Keratinocyte (primary cell): ENCODE measurements at regions not wholly inside any gene's neighbourhood (a gene's known extent, or its start where the extent isn't known, plus 50 kb on each side); places are given as distances from the start of the nearest gene placed in this dataset.

Experiments used
- CTCF ChIP-seq, 3 experiments: IDR thresholded peaks in 1 of 3; conservative IDR thresholded peaks in 1 of 3; optimal IDR thresholded peaks in 1 of 3; 2 replicates in 2 of 3; 3 replicates in 1 of 3; pipeline versions ENCODE3 to v1.5.1; 2011; ENCODE audit warnings: low read length in 3 of 3, mild to moderate bottlenecking in 3 of 3, moderate library complexity in 2 of 3, control low read depth in 1 of 3, inconsistent platforms in 1 of 3; ENCODE audit not compliant: insufficient read depth in 2 of 3; ENCODE audit errors: extremely low read depth in 1 of 3
- EZH2 ChIP-seq: IDR thresholded peaks from one replicate; pipeline ENCODE4 v1.6.1; 2012; ENCODE audit warnings: inconsistent platforms, mild to moderate bottlenecking, low read length, moderate library complexity

- TF ChIP-seq CTCF (optimal IDR thresholded peaks at IDR 0.05 in 1 of 3, IDR thresholded peaks at IDR 0.05 in 1 of 3, conservative IDR thresholded peaks at IDR 0.05 in 1 of 3; ENCODE audit: extremely low read depth in 1 of 3, insufficient read depth in 2 of 3, low read length in 3 of 3), result no peak
- no peak for TF ChIP-seq EZH2
These were observed 322.9 kb upstream of the MAF start for GRCh38 chr16:79923431-79923830.
